ENCODE measurements at regions not wholly inside any gene's neighbourhood (a gene's known extent, or its start where the extent isn't known, plus 50 kb on each side); places are given as distances from the start of the nearest gene placed in this dataset.

DNA sequence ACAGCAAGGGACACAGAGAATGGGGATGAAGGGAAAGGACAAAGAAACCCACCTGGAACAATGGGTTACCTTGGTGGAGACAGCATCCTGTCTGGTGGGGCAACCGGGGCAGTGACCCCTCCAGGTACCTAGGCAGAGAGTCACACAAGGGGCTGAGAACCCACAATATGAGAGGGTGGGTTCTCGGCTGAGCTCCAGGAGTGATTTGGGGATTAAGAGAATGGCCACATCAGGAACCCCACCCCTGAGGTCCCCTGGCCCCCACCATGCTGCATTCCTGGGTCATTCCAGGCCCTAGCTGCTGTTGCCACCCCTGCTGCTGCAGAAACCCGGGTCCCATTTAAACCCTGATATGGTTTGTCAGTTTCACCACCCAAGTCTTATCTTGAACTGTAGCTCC lies 172.3 kb downstream of the RTP5 start:
- H3K4me3 ChIP-seq (ENCODE audit: extremely low read depth in 1 of 4, insufficient read depth in 2 of 4, low read depth in 3 of 4, low read length in 4 of 4): no peak overlapping the region

More for the DNA sequence above, 172.3 kb downstream of the RTP5 start:
- peaks cover 0 to 9% of the 10 kb centered on the region in 2 experiments for H4K20me1 ChIP-seq (replicated peaks in 1 of 2; ENCODE audit: control insufficient read depth in 1 of 2, insufficient read depth in 2 of 2, low read length in 2 of 2)
- ChIA-PET CTCF (ENCODE audit: partially characterized antibody) (no interaction called here), POLR2A (ENCODE audit: partially characterized antibody) (interaction anchor here (1.2 kb wide), 1 partner anchor 8 kb away, joined by 3 read pairs; no protein-coding TSS in a partner anchor)
- no peaks in the 10 kb centered on the region for H3K9me3 ChIP-seq (ENCODE audit: insufficient read depth in 2 of 2, low read depth in 1 of 2, low read length in 1 of 2)
- FAIRE-seq: no peak
- DNase-seq (ENCODE audit: low read depth in 1 of 2, low spot score in 2 of 2): no peak
- H3K79me1 ChIP-seq (ENCODE audit: low read depth, low read length): no peaks in the 10 kb centered on the region
- TF ChIP-seq TBP (IDR thresholded peaks at IDR 0.05; ENCODE audit: low read depth, low read length): no peak
- no peak overlapping the region for H3K4ac ChIP-seq (replicated peaks; ENCODE audit: insufficient read length, low read depth, low read length)
- H2BK12ac ChIP-seq (ENCODE audit: low read depth, low read length): no peak overlapping the region
- no peak overlapping the region for H2AFZ ChIP-seq (ENCODE audit: low read length)
- no peak overlapping the region for H2BK5ac ChIP-seq (ENCODE audit: low read depth, low read length)
- no peak overlapping the region for H3K56ac ChIP-seq (replicated peaks; ENCODE audit: insufficient read length, low read depth, low read length)
- H4K5ac ChIP-seq (ENCODE audit: insufficient read length, low read depth, low read length): no peak overlapping the region
- H4K8ac ChIP-seq (ENCODE audit: extremely low read depth, insufficient read depth, low read length): no peak overlapping the region
- H3K23me2 ChIP-seq (ENCODE audit: low read depth, low read length): no peaks in the 10 kb centered on the region
- no peak overlapping the region for H3K27ac ChIP-seq (ENCODE audit: low read depth, low read length)
- no peaks in the 10 kb centered on the region; a peak in 1 of 7 replicates for H3K4me1 ChIP-seq (replicated peaks in 1 of 4; ENCODE audit: control insufficient read depth in 3 of 4, insufficient read depth in 4 of 4, low read length in 3 of 4)
- no peaks in the 10 kb centered on the region for H3K79me2 ChIP-seq (ENCODE audit: control insufficient read depth in 1 of 2, insufficient read depth in 2 of 2, low read length in 2 of 2)
- H4K91ac ChIP-seq (replicated peaks; ENCODE audit: insufficient read length, low read length): no peak overlapping the region
- H3K23ac ChIP-seq (ENCODE audit: insufficient read length): no peak overlapping the region
- H2BK15ac ChIP-seq (ENCODE audit: low read length): no peak overlapping the region
- no peak overlapping the region for H3K18ac ChIP-seq (ENCODE audit: extremely low read depth, low read length)
- no peak overlapping the region for H2BK120ac ChIP-seq (replicated peaks; ENCODE audit: low read depth, low read length)
- no peak overlapping the region for H3K4me2 ChIP-seq (ENCODE audit: insufficient read depth in 1 of 2, low read depth in 2 of 2, low read length in 2 of 2)
- no peak overlapping the region for H3K14ac ChIP-seq (ENCODE audit: insufficient read length)
- H2BK20ac ChIP-seq (ENCODE audit: low read length): no peak overlapping the region
- no peaks in the 10 kb centered on the region for H3K36me3 ChIP-seq (ENCODE audit: control insufficient read depth in 2 of 4, insufficient read depth in 4 of 4, low read length in 3 of 4)
- 82% methylated on average over 3 of the region's 3 CpGs; no CpG with 5 or more reads in 1 of the 2 experiments for whole genome bisulfite sequencing, 2 experiments (ENCODE audit: extremely low coverage in 1 of 2, insufficient coverage in 1 of 2, insufficient read length in 1 of 2, insufficient replicate concordance in 2 of 2, low coverage in 1 of 2, low lambda C conversion rate in 2 of 2, missing lambda C conversion rate in 1 of 2)
- no peak overlapping the region for H3K9ac ChIP-seq (replicated peaks in 1 of 4; ENCODE audit: extremely low read depth in 1 of 4, low read depth in 3 of 4, low read length in 3 of 4)
- no peak overlapping the region for H2AK5ac ChIP-seq (ENCODE audit: low read depth, low read length)
- peaks cover 32 to 84% (median 69%) of the 10 kb centered on the region in 4 experiments for H3K27me3 ChIP-seq (replicated peaks in 1 of 4; ENCODE audit: control insufficient read depth in 3 of 4, extremely low read depth in 1 of 4, insufficient read depth in 3 of 4, low read length in 3 of 4)

Data from H1 (cell line).